ENCODE measurements at regions not wholly inside any gene's neighbourhood (a gene's known extent, or its start where the extent isn't known, plus 50 kb on each side); places are given as distances from the start of the nearest gene placed in this dataset.

- no peak for TF ChIP-seq TAF1 (IDR thresholded peaks at IDR 0.05; ENCODE audit: borderline replicate concordance, low read depth, low read length)
- no peak for TF ChIP-seq POLR2A (IDR thresholded peaks at IDR 0.05; ENCODE audit: low read depth, low read length)
- TF ChIP-seq POLR2AphosphoS5 (IDR thresholded peaks at IDR 0.05; ENCODE audit: low read depth, low read length) = no peak
Measured at GRCh38 chr9:591292-591691, 250.2 kb upstream of the DMRT1 start.
